AG09309 (cell line): ENCODE measurements at regions not wholly inside any gene's neighbourhood (a gene's known extent, or its start where the extent isn't known, plus 50 kb on each side); places are given as distances from the start of the nearest gene placed in this dataset.

ENCODE experiments used
- DNase-seq: peaks from one replicate; pipeline ENCODE4 v3.0.0-alpha.2; 2010; ENCODE audit warnings: low read depth
- H3K4me3 ChIP-seq: 2 replicates; pipeline ENCODE4 v1.5.1; 2011; ENCODE audit warnings: mild to moderate bottlenecking, low read depth, low read length, moderate library complexity; ENCODE audit not compliant: control insufficient read depth
- CTCF ChIP-seq: IDR thresholded peaks from 2 replicates; pipeline ENCODE4 v1.5.1; 2011; ENCODE audit warnings: mild to moderate bottlenecking, low read depth, low read length, inconsistent platforms; ENCODE audit not compliant: insufficient read depth, control insufficient read depth; ENCODE audit errors: missing control alignments

GRCh38 chr17:70230850-70231640 is 61.7 kb downstream of the KCNJ2 start:
- DNase-seq, result no peak
- H3K4me3 ChIP-seq, result no peak overlapping the region
- TF ChIP-seq CTCF, result no peak

- TF ChIP-seq CTCF, result no peak
- no peak overlapping the region for H3K4me3 ChIP-seq
- DNase-seq, result no peak
Measured at GRCh38 chr17:70232466-70232865, 63.1 kb downstream of the KCNJ2 start.

GRCh38 chr17:70235252-70235651 is 65.9 kb downstream of the KCNJ2 start:
- DNase-seq, result no peak
- no peak overlapping the region for H3K4me3 ChIP-seq
- no peak for TF ChIP-seq CTCF

GRCh38 chr17:70238228-70238627 is 68.9 kb downstream of the KCNJ2 start:
- H3K4me3 ChIP-seq, result no peak overlapping the region
- TF ChIP-seq CTCF, result no peak
- no peak for DNase-seq

GRCh38 chr17:70238646-70239045 is 69.3 kb downstream of the KCNJ2 start:
- no peak for DNase-seq
- no peak overlapping the region for H3K4me3 ChIP-seq
- TF ChIP-seq CTCF, result no peak

- no peak for TF ChIP-seq CTCF
- H3K4me3 ChIP-seq, result no peak overlapping the region
- DNase-seq, result no peak
Measured at GRCh38 chr17:70239391-70239826, 70.1 kb downstream of the KCNJ2 start.
